Smooth muscle cell of the brain vasculature (primary cell): ENCODE measurements at regions not wholly inside any gene's neighbourhood (a gene's known extent, or its start where the extent isn't known, plus 50 kb on each side); places are given as distances from the start of the nearest gene placed in this dataset.

Experiments
- DNase-seq: peaks from one replicate; pipeline ENCODE4 v3.0.0-alpha.2; 2012; ENCODE audit warnings: low read depth, low spot score

DNA sequence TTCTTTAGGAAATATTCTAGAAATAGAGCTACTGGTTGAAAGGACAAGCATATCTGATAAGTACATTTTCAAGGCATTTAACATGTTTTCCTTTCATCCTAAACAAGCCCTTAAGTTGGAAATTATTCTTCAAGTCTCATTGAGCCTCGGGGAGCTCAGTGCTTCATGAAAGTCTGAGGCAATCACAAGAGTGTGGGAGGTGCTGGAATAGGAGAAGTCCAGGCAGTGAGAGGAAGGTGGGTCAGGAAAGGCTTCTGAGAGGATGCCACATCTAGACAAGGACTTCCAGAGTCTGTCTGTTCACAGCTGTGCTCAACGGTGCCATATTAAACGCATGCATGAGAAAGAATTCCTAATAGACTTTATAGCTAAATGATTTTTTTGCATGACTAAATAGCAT, 69.8 kb downstream of the CD83 start:
- no peak for DNase-seq

GRCh38 chr6:14189074-14189473, 71.5 kb downstream of the CD83 start:
- no peak for DNase-seq

GRCh38 chr6:14190191-14190928, 72.8 kb downstream of the CD83 start:
- no peak for DNase-seq

DNA sequence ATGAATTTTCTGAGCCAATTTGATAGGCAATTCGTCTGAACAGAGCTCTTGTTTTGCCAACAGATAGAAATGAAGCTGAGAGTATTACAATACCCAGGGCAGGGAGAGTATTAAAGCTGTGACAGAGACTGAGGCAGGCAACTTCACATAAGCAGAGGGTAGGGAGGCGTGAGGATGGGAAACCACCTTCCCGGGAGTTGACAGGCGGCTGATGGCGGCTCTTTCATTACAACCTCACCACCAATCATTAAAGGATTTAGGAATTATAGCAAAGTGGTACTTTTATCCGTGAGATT, 73.3 kb downstream of the CD83 start:
- no peak for DNase-seq

DNA sequence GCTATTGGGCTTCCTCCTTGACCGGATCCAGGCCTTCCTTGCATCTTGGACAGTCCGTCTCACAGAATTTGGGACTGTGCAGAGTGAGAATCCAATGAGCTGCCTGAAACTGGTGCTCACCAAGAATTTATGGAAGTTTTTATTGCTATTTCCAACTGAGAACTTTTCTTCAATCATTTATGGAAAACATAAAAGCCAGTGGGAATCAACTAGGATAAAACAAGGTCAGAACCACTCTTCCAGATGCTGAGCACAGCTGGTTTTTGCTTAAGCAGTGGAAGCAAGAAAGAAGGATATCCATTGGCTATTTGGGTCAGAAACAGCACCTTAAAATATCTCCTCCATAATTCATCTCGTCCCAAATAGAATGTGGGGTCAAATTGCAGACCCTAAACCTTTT, 74.2 kb downstream of the CD83 start:
- DNase-seq = no peak

DNA sequence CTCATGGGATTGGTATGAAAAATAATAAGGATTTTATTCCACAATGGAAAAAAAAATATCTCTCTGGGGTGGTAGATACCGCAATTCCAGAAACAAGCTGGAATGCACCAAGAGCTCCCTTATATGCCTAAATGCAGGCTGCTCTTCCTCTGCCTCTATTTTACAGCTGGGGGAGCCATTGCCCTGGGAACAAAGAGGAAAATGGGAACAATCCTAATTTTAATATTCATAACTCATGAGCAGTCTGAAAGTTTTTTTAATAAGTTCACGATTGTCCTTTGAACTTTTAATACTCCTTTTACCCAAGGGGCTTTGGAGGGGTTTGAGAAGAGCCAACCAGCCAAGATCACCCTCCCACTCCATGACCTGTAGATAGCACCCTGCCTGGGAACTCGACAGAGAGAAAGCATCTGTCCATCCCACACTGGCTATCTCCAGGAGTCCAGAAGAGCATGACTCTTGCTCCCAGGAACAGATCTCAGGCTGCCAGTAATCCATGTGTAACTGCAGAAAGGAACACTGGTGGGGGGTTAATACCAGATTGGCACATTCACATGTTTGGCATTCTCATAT, 74.7 kb downstream of the CD83 start:
- no peak for DNase-seq

DNA sequence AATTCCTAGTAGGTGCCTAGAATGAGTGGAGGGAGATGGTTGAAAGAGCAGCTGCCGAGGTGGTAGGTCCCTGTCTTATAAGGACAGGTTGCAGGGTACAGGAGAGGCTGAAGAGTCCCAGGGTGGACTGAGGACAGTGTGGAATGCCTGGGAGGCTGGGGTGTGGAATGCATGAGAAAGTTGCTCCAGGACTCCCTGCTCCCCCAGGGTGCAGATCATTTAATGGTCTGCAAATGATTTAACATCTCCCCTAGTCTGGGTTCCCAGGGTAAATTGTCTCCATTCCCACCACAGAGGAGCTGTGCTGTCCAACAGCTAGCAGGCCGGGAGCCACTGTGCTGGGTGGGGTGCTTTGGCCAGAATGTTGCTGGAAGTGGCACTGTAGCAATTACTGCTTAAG, 76.0 kb downstream of the CD83 start:
- DNase-seq = no peak

DNA sequence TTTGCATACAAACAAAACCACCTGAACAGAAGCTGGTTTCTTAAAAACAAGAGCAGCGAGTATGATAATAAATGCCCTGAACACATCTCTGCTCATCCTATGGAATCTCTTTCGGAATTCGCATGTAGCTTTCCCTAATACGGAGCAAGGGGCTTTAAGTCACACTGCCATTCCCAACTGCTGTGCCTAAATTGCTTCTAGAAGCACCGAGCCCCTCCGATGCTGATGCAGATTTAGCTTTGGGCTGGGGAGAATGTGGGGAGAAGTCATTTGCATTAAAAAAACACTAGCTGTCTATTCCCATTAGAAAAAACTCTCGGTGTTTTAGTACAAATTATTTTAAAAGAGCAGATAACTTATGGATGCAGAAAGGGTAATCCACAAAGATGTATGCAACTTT, 76.9 kb downstream of the CD83 start:
- no peak for DNase-seq

DNA sequence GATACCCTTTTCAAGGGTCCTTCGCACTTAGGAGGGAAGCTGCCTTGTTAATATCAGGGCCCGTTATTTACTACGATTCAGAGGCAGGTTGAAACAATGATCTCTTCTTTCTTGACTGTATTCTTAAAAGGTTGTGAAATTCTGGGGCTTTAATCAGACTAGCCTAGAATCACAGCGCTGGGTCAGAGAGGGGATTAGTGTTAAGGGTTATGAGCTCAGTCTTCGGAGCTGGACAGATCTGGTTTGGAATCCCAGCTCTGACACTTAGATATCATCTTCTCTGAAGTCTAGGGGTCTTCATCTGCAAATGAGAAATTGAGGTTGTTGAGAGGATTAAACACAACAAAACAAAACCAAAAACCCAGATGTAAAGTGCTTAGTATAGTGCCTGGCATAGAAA, 77.4 kb downstream of the CD83 start:
- no peak for DNase-seq

- no peak for DNase-seq
These were observed 78.5 kb downstream of the CD83 start for GRCh38 chr6:14196026-14196425.

- no peak for DNase-seq
These were observed 79.5 kb downstream of the CD83 start for GRCh38 chr6:14197118-14197517.

GRCh38 chr6:14200047-14200446, 82.5 kb downstream of the CD83 start:
- DNase-seq = no peak

DNA sequence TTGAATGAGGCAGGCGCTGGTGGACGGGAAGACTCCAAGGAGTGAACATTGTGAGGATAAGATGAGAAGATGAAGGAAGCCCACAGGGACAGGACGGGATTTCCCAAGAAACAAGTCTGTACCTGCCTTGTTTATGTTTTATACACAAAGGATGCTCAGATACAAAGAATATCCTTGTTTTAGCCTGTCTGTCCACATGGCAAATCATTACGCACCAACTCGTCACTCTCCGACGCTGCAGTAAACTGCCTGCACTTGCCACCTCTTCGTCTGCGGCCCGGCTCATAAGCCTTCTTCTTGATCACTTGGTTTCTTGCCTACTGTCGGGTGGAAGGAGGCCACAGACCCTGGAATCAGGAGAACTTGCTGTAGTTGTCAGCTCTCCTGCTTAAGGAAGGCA, 85.4 kb downstream of the CD83 start:
- no peak for DNase-seq

DNA sequence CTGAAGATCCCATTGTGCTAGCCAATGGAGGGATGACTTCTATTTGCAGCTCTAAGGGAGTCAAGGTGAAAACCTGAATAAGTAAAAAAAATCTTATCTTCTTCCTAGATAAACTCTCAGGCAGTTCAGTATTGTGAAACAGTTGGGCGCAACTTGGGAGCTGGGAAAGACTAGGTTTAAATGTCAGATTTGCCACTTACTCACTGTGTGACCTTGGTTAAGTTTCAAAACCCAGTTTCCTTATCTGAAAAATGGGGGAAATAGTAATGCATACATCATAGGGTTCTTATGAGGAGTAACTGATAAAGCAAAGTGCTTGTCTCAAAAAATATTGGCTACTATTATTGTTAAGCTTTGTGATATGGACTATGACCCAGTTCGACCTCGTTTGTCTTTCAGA, 88.8 kb downstream of the CD83 start:
- no peak for DNase-seq

- DNase-seq = no peak
These were observed 89.9 kb downstream of the CD83 start for GRCh38 chr6:14207448-14207847.

GRCh38 chr6:14209000-14209399, 91.4 kb downstream of the CD83 start:
- no peak for DNase-seq

DNA sequence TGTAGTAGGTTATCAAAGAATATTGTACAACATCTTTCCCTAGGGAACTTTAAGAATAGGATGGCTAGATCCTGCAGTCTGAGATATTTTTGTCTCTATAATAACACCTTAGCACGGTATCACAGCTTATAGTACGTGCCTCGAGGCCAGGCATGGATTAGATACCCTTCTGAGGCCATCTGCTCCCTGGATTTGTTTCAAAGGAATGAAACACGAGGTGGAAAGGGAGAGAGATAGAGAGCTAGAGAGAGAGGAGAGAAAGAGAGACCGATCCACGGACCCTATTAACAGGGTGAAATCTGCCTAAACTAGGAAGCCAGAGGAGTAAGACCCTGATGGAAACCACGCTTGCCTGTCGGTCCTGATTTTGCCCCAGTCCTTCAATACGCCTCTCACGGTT, 92.5 kb downstream of the CD83 start:
- DNase-seq = no peak

DNA sequence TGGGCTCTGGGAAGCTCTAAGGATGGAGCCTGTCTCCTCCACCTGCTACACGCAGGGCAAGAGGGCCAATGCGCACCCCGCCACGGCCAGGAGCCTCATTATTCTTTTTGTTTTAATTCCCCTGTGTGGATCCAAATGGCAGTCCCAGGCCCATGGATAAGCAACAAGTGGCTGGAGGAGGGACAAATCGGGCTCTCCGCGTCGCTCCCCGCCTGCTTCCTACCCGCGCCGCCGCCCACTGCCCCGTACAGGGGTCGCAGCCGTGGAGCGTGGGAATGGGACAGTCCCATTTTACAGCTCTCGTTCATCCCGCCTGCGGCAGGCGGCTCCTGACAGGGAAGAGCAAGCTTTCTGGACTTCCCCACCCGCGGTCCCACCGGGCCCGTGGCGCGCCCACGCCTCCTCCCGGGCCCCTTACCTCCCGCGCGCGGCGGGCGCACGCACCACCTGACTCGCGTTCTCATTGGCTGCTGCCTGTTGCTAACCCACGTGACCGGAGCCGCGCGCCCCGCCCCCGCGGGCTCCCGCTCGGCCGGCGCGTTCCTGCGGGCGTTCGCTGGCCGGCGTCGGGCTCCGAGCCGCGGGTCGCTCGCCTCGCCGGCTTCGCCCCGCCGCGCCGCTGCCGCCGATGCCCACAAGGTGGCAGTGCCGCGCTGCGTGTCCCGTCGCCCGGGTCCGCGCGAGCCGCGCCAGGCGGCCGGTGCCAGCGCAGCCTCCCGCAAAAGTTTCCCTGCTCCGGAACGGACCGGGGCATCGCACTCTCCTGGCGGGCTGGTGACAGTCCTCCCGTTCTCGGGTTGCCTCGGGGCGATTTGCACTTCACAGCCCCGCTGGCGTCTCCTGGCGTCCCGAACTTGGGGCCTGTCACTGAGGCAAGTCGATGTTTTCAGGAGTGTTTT, 93.3 kb downstream of the CD83 start:
- peak; percentile 76 for DNase-seq

DNA sequence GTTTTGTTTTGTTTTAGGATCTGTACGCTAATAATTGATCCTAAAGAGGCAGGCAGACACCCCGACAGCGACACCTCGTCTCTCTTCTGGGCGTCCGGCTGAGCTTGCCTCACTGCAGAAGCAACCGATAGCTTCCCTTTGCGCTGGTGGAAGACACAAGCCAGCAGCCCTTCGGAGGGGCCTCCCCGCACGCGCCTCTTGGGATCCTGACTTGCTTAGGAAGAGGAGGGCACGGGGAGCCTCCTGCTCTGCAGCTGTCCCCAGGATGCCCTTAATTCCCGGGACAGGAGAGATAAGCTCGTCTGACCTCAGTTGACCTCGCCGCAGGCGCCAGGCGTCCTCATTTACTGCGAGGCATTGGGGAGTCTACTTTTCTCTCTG, 94.0 kb downstream of the CD83 start:
- peak; percentile 13 for DNase-seq

DNA sequence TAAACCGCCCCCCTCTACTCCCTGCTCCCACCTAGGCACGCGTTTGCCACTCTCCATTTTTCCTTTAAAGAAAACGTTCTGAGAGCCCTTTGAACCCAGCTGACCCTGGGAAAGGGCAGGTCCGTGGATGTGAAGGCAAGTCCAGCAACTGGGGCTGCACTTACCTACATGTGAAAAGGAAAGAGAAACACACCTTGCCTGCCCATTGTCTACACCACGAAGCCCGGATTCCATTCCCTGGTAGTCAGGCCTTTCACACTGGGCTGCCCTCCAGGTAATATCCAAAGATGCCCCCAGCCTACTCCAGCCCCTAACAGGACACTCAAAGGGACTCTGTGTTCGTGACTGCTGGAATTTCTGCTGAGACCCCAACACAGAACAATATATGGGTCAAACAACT, 94.4 kb downstream of the CD83 start:
- DNase-seq = no peak

DNA sequence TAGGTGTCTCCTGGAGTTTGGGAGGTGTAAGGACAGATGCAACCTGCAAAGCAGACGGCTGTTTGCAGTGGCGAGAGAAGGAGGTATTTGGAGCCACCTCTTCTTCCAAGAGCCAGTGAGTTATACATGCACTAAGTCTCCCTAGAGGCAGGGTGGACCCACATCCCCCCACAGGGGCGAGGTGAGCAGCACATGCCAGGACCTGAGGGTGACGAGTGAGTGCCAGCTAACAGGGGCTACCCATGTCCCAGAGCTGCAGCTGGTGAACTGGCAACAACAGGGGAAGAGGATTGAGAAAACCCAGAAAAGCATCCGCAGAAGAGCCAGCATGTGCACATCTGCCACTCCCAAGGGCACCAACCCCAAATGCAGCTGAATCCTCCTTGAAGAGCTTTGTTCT, 95.1 kb downstream of the CD83 start:
- DNase-seq = no peak

DNA sequence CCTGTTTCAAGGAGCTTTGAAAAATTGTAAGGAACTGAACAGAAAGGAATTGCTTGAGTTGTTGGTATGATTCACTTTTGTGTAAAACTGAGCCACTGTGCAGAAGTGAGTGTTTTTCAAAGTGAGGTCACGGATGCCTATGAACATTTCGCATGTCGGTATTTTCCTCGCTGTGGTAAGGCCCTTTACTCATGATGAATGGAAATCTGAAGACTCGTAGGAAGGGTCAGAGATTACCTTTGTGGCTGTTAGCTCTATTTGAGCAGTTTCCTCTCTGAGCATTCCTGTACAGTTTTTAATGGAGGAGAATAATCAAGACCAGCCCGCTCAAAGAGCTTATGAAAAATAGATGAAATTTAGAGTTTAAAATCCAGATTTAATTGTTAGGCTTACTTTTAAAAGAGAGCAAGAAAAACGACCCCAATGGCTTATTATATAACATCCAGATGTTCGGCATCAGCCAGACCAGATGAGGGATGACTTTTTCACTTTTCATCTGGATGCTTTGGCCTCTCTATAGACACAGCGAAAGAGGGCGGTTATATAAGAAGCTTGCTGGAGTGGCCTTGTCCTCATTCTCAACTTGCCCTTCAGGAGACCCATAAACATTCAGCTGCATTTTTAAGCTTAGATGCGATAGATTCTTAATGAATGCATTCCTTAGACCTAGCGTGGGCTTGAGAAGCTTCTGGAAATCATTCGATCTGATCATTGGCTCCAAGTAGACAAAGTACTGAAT, 99.5 kb downstream of the CD83 start:
- DNase-seq = no peak
